MM.1S (cell line): ENCODE measurements at regions not wholly inside any gene's neighbourhood (a gene's known extent, or its start where the extent isn't known, plus 50 kb on each side); places are given as distances from the start of the nearest gene placed in this dataset.

ENCODE experiments used
- DNase-seq: peaks from one replicate; pipeline ENCODE4 v3.0.0-alpha.2; 2015
- H2AFZ ChIP-seq: fragments of 300-600 bp; sonication (generic); 2 replicates; pipeline ENCODE4 v1.6.0; 2016; ENCODE audit warnings: antibody characterized with exemption, low read length
- H3F3A ChIP-seq: fragments of 300-600 bp; sonication (generic); 2 replicates; pipeline ENCODE4 v1.6.1; 2016; ENCODE audit warnings: mild to moderate bottlenecking, antibody characterized with exemption, low read length, moderate library complexity, mixed read lengths; ENCODE audit not compliant: insufficient read depth
- H3K27ac ChIP-seq: fragments of 300-600 bp; sonication (generic); 2 replicates; pipeline ENCODE4 v1.5.1; 2016; ENCODE audit warnings: mild to moderate bottlenecking, low read length
- H3K27me3 ChIP-seq: fragments of 300-600 bp; sonication (generic); replicated peaks from 2 replicates; pipeline ENCODE4 v1.6.0; 2016; ENCODE audit warnings: low read length; ENCODE audit not compliant: insufficient read depth
- H3K36me3 ChIP-seq: fragments of 300-600 bp; sonication (generic); replicated peaks from 2 replicates; pipeline ENCODE4 v1.6.1; 2016; ENCODE audit warnings: mild to moderate bottlenecking, low read length, mixed read lengths; ENCODE audit not compliant: insufficient read depth
- H3K4me1 ChIP-seq: fragments of 300-600 bp; sonication (generic); 2 replicates; pipeline ENCODE4 v1.6.1; 2016; ENCODE audit warnings: low read length, mixed read lengths
- H3K4me2 ChIP-seq: fragments of 300-600 bp; sonication (generic); 2 replicates; pipeline ENCODE4 v1.6.0; 2016; ENCODE audit warnings: low read depth, low read length
- H3K4me3 ChIP-seq: fragments of 300-600 bp; sonication (generic); 2 replicates; pipeline ENCODE4 v1.5.1; 2016; ENCODE audit warnings: low read length, mixed read lengths
- H3K79me2 ChIP-seq: fragments of 300-600 bp; sonication (generic); 2 replicates; pipeline ENCODE4 v1.6.1; 2016; ENCODE audit warnings: mixed run types, low read length, mixed read lengths
- H3K9ac ChIP-seq: fragments of 300-600 bp; sonication (generic); 2 replicates; pipeline ENCODE4 v1.6.1; 2016; ENCODE audit warnings: low read length, mixed read lengths
- H3K9me2 ChIP-seq: fragments of 300-600 bp; sonication (generic); replicated peaks from 2 replicates; pipeline ENCODE4 v1.6.1; 2016; ENCODE audit warnings: mild to moderate bottlenecking, low read length, mixed read lengths; ENCODE audit not compliant: insufficient read depth
- H3K9me3 ChIP-seq: fragments of 300-600 bp; sonication (generic); replicated peaks from 2 replicates; pipeline ENCODE4 v1.6.1; 2016; ENCODE audit warnings: mild to moderate bottlenecking, low read length, mixed read lengths; ENCODE audit not compliant: insufficient read depth
- H4K20me1 ChIP-seq: fragments of 300-600 bp; sonication (generic); 2 replicates; pipeline ENCODE4 v1.6.1; 2016; ENCODE audit warnings: mild to moderate bottlenecking, low read length, moderate library complexity, mixed read lengths; ENCODE audit not compliant: insufficient read depth
- EZH2 ChIP-seq: fragments of 300-600 bp; sonication (generic); optimal IDR thresholded peaks from 2 replicates; pipeline ENCODE3; 2017; ENCODE audit warnings: low read depth, mild to moderate bottlenecking, antibody characterized with exemption, low read length, mixed read lengths
- EZH2phosphoT487 ChIP-seq: fragments of 300-600 bp; sonication (generic); IDR thresholded peaks from 2 replicates; pipeline ENCODE4 v1.6.1; 2018; ENCODE audit warnings: antibody characterized with exemption, low read length
- TF ChIP-seq, protein P1 (sequence below): fragments of 300-600 bp; sonication (generic); IDR thresholded peaks from 2 replicates; pipeline ENCODE4 v1.5.1; 2016; ENCODE audit warnings: antibody characterized with exemption, low read length, mixed read lengths

DNA sequence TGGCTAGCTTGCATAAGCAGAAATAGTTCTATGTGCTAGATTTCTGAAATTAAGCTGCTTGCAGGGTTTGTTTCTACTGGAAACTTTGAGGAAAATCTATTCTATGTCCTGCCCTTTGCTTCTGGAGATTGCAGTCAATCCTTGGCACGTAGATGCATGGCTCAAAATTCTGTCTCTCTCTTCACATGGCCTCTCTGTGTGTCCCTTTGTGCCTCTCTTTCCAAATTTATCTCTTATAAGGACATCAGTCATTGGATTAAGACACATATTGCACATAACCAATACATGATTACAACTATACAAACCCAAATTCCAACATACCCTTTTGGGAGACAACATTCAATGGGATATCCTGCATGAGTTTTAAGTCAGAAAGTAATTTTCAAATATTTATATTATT is 744.3 kb upstream of the CTNND2 start:
- Histone ChIP-seq H3K36me3 (no peaks in the 10 kb centered on the region), H3K4me1 (no peaks in the 10 kb centered on the region), H3K9me2 (no peaks in the 10 kb centered on the region), H3F3A (no peaks in the 10 kb centered on the region), H3K9me3 (no peaks in the 10 kb centered on the region), H3K79me2 (no peaks in the 10 kb centered on the region), H3K4me3 (no peak overlapping the region), H3K27me3 (no peaks in the 10 kb centered on the region), H3K9ac (no peak overlapping the region), H3K4me2 (no peak overlapping the region), H2AFZ (no peak overlapping the region), H3K27ac (no peak overlapping the region), H4K20me1 (no peaks in the 10 kb centered on the region)
- no peak for DNase-seq
- TF ChIP-seq, protein P1, sequence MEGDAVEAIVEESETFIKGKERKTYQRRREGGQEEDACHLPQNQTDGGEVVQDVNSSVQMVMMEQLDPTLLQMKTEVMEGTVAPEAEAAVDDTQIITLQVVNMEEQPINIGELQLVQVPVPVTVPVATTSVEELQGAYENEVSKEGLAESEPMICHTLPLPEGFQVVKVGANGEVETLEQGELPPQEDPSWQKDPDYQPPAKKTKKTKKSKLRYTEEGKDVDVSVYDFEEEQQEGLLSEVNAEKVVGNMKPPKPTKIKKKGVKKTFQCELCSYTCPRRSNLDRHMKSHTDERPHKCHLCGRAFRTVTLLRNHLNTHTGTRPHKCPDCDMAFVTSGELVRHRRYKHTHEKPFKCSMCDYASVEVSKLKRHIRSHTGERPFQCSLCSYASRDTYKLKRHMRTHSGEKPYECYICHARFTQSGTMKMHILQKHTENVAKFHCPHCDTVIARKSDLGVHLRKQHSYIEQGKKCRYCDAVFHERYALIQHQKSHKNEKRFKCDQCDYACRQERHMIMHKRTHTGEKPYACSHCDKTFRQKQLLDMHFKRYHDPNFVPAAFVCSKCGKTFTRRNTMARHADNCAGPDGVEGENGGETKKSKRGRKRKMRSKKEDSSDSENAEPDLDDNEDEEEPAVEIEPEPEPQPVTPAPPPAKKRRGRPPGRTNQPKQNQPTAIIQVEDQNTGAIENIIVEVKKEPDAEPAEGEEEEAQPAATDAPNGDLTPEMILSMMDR, result no peak
- TF ChIP-seq EZH2, result no peak
- TF ChIP-seq EZH2phosphoT487, result no peak

- no peaks in the 10 kb centered on the region for H3K36me3 ChIP-seq
- no peaks in the 10 kb centered on the region for H4K20me1 ChIP-seq
- H3F3A ChIP-seq, result no peaks in the 10 kb centered on the region
- no peaks in the 10 kb centered on the region for H3K27me3 ChIP-seq
- no peaks in the 10 kb centered on the region for H3K4me1 ChIP-seq
- no peak overlapping the region for H3K27ac ChIP-seq
- H3K9me3 ChIP-seq, result no peaks in the 10 kb centered on the region
- no peak overlapping the region for H3K4me2 ChIP-seq
- no peaks in the 10 kb centered on the region for H3K79me2 ChIP-seq
- TF ChIP-seq EZH2 (no peak), EZH2phosphoT487 (no peak)
- TF ChIP-seq, protein P1, result no peak
- H2AFZ ChIP-seq, result no peak overlapping the region
- H3K4me3 ChIP-seq, result no peak overlapping the region
- DNase-seq, result no peak
- no peak overlapping the region for H3K9ac ChIP-seq
- H3K9me2 ChIP-seq, result no peaks in the 10 kb centered on the region
Observed at GRCh38 chr5:12647613-12648012, 743.4 kb upstream of the CTNND2 start.

- Histone ChIP-seq H3K9me3 (no peaks in the 10 kb centered on the region), H3F3A (no peaks in the 10 kb centered on the region), H3K79me2 (no peaks in the 10 kb centered on the region), H3K27ac (no peak overlapping the region), H3K27me3 (no peaks in the 10 kb centered on the region), H3K36me3 (no peaks in the 10 kb centered on the region), H3K4me2 (no peak overlapping the region), H3K4me3 (no peak overlapping the region), H3K9me2 (no peaks in the 10 kb centered on the region), H3K9ac (no peak overlapping the region), H3K4me1 (no peaks in the 10 kb centered on the region), H2AFZ (no peak overlapping the region), H4K20me1 (no peaks in the 10 kb centered on the region)
- TF ChIP-seq EZH2, result no peak
- TF ChIP-seq EZH2phosphoT487, result no peak
- TF ChIP-seq, protein P1, result no peak
- DNase-seq, result no peak
Observed at GRCh38 chr5:12645582-12645981, 741.3 kb upstream of the CTNND2 start.
